ENCODE measurements at regions not wholly inside any gene's neighbourhood (a gene's known extent, or its start where the extent isn't known, plus 50 kb on each side); places are given as distances from the start of the nearest gene placed in this dataset.

- Histone ChIP-seq H3K9me2 (replicated peaks; ENCODE audit: control insufficient read depth, low read length) (no peaks in the 10 kb centered on the region), H3K9me3 (ENCODE audit: control insufficient read depth, insufficient read depth, low read length) (no peaks in the 10 kb centered on the region), H3K27me3 (ENCODE audit: control insufficient read depth, low read length) (no peaks in the 10 kb centered on the region), H3K4me1 (ENCODE audit: control insufficient read depth, low read length) (no peaks in the 10 kb centered on the region), H3K4me3 (ENCODE audit: low read length) (no peak overlapping the region), H3K4me2 (ENCODE audit: low read length) (no peak overlapping the region), H3K36me3 (ENCODE audit: control insufficient read depth, low read length) (no peaks in the 10 kb centered on the region), H3K27ac (ENCODE audit: low read depth, low read length) (no peak overlapping the region), H4K20me1 (ENCODE audit: control insufficient read depth, insufficient read depth, low read depth, low read length) (no peaks in the 10 kb centered on the region), H3F3A (ENCODE audit: control insufficient read depth, insufficient read depth) (no peaks in the 10 kb centered on the region), H3K79me2 (ENCODE audit: control insufficient read depth, low read length) (no peaks in the 10 kb centered on the region)
- TF ChIP-seq EZH2phosphoT487 (IDR thresholded peaks at IDR 0.05; ENCODE audit: borderline replicate concordance, low read length): no peak
- no peak for TF ChIP-seq CTCF (IDR thresholded peaks at IDR 0.05; ENCODE audit: low read depth, low read length, poor library complexity, severe bottlenecking)
Measured at GRCh38 chrX:149114874-149115273, 390.2 kb downstream of the IDS start.

GRCh38 chrX:149114001-149114400 lies 391.1 kb downstream of the IDS start:
- Histone ChIP-seq H3K9me3 (ENCODE audit: control insufficient read depth, insufficient read depth, low read length) (no peaks in the 10 kb centered on the region), H3K36me3 (ENCODE audit: control insufficient read depth, low read length) (no peaks in the 10 kb centered on the region), H3K4me2 (ENCODE audit: low read length) (no peak overlapping the region), H3K4me1 (ENCODE audit: control insufficient read depth, low read length) (no peaks in the 10 kb centered on the region), H3K79me2 (ENCODE audit: control insufficient read depth, low read length) (no peaks in the 10 kb centered on the region), H3K27me3 (ENCODE audit: control insufficient read depth, low read length) (no peaks in the 10 kb centered on the region), H3K4me3 (ENCODE audit: low read length) (no peak overlapping the region), H3K27ac (ENCODE audit: low read depth, low read length) (no peak overlapping the region), H3K9me2 (replicated peaks; ENCODE audit: control insufficient read depth, low read length) (no peaks in the 10 kb centered on the region), H3F3A (ENCODE audit: control insufficient read depth, insufficient read depth) (no peaks in the 10 kb centered on the region), H4K20me1 (ENCODE audit: control insufficient read depth, insufficient read depth, low read depth, low read length) (no peaks in the 10 kb centered on the region)
- TF ChIP-seq EZH2phosphoT487 (IDR thresholded peaks at IDR 0.05; ENCODE audit: borderline replicate concordance, low read length) (no peak), CTCF (IDR thresholded peaks at IDR 0.05; ENCODE audit: low read depth, low read length, poor library complexity, severe bottlenecking) (no peak)

GRCh38 chrX:149097786-149098185 lies 407.3 kb downstream of the IDS start:
- no peak for TF ChIP-seq CTCF (IDR thresholded peaks at IDR 0.05; ENCODE audit: low read depth, low read length, poor library complexity, severe bottlenecking)
- no peak for TF ChIP-seq EZH2phosphoT487 (IDR thresholded peaks at IDR 0.05; ENCODE audit: borderline replicate concordance, low read length)
- H3K4me2 ChIP-seq (ENCODE audit: low read length): no peak overlapping the region
- no peak overlapping the region for H3K27ac ChIP-seq (ENCODE audit: low read depth, low read length)
- no peaks in the 10 kb centered on the region for H3K36me3 ChIP-seq (ENCODE audit: control insufficient read depth, low read length)
- no peaks in the 10 kb centered on the region for H3K4me1 ChIP-seq (ENCODE audit: control insufficient read depth, low read length)
- no peaks in the 10 kb centered on the region for H3K9me3 ChIP-seq (ENCODE audit: control insufficient read depth, insufficient read depth, low read length)
- no peaks in the 10 kb centered on the region for H3K27me3 ChIP-seq (ENCODE audit: control insufficient read depth, low read length)
- H4K20me1 ChIP-seq (ENCODE audit: control insufficient read depth, insufficient read depth, low read depth, low read length): no peaks in the 10 kb centered on the region
- no peaks in the 10 kb centered on the region for H3F3A ChIP-seq (ENCODE audit: control insufficient read depth, insufficient read depth)
- H3K4me3 ChIP-seq (ENCODE audit: low read length): no peak overlapping the region
- no peaks in the 10 kb centered on the region for H3K9me2 ChIP-seq (replicated peaks; ENCODE audit: control insufficient read depth, low read length)
- H3K79me2 ChIP-seq (ENCODE audit: control insufficient read depth, low read length): no peaks in the 10 kb centered on the region

GRCh38 chrX:149092179-149092578 lies 412.9 kb downstream of the IDS start:
- no peak for TF ChIP-seq EZH2phosphoT487 (IDR thresholded peaks at IDR 0.05; ENCODE audit: borderline replicate concordance, low read length)
- TF ChIP-seq CTCF (IDR thresholded peaks at IDR 0.05; ENCODE audit: low read depth, low read length, poor library complexity, severe bottlenecking): no peak

More at GRCh38 chrX:149092179-149092578, 412.9 kb downstream of the IDS start:
- Histone ChIP-seq H3K4me2 (ENCODE audit: low read length) (no peak overlapping the region), H3K9me2 (replicated peaks; ENCODE audit: control insufficient read depth, low read length) (no peaks in the 10 kb centered on the region), H3K9me3 (ENCODE audit: control insufficient read depth, insufficient read depth, low read length) (no peaks in the 10 kb centered on the region), H3K27me3 (ENCODE audit: control insufficient read depth, low read length) (no peaks in the 10 kb centered on the region), H3K27ac (ENCODE audit: low read depth, low read length) (no peak overlapping the region), H4K20me1 (ENCODE audit: control insufficient read depth, insufficient read depth, low read depth, low read length) (no peaks in the 10 kb centered on the region), H3F3A (ENCODE audit: control insufficient read depth, insufficient read depth) (no peaks in the 10 kb centered on the region), H3K36me3 (ENCODE audit: control insufficient read depth, low read length) (no peaks in the 10 kb centered on the region), H3K4me3 (ENCODE audit: low read length) (no peak overlapping the region), H3K4me1 (ENCODE audit: control insufficient read depth, low read length) (no peaks in the 10 kb centered on the region), H3K79me2 (ENCODE audit: control insufficient read depth, low read length) (no peaks in the 10 kb centered on the region)

Data from DOHH2 (cell line).